ENCODE measurements at regions not wholly inside any gene's neighbourhood (a gene's known extent, or its start where the extent isn't known, plus 50 kb on each side); places are given as distances from the start of the nearest gene placed in this dataset.

GRCh38 chr12:39102474-39103209 lies 197.3 kb upstream of the CPNE8 start:
- H3F3A ChIP-seq (ENCODE audit: low read depth) = no peaks in the 10 kb centered on the region
- H3K27me3 ChIP-seq = no peaks in the 10 kb centered on the region
- Mint-ChIP-seq H3K36me3 (no peaks in the 10 kb centered on the region), H3K4me3 (no peak overlapping the region), H3K4me1 (no peaks in the 10 kb centered on the region), H3K9me3 (peaks cover 2% of the 10 kb centered on the region), H3K27ac (no peak overlapping the region), H3K27me3 (ENCODE audit: insufficient read depth, low read depth) (no peaks in the 10 kb centered on the region)
- no peaks in the 10 kb centered on the region for H3K4me1 ChIP-seq
- TF ChIP-seq EZH2phosphoT487 (IDR thresholded peaks at IDR 0.05) (no peak), EZH2 (IDR thresholded peaks at IDR 0.05) (no peak)
- no peak overlapping the region for H3K27ac ChIP-seq
- no peak overlapping the region for H3K9ac ChIP-seq
- H3K4me2 ChIP-seq = no peak overlapping the region
- no peaks in the 10 kb centered on the region for H4K20me1 ChIP-seq (ENCODE audit: low read depth)
- H2AFZ ChIP-seq (replicated peaks) = no peak overlapping the region
- no peaks in the 10 kb centered on the region for H3K36me3 ChIP-seq
- H3K9me3 ChIP-seq (ENCODE audit: low read depth) = no peaks in the 10 kb centered on the region
- H3K79me2 ChIP-seq (ENCODE audit: low read depth) = no peaks in the 10 kb centered on the region
- no peak for DNase-seq (ENCODE audit: low spot score)
- H3K4me3 ChIP-seq = no peak overlapping the region

- DNase-seq (ENCODE audit: low spot score) = no peak
- peak overlapping the region; percentile 63 for H2AFZ ChIP-seq (replicated peaks)
- H3K27ac ChIP-seq = no peak overlapping the region
- no peak overlapping the region for H3K27ac Mint-ChIP-seq
- no peak for TF ChIP-seq EZH2phosphoT487 (IDR thresholded peaks at IDR 0.05)
- no peak for TF ChIP-seq EZH2 (IDR thresholded peaks at IDR 0.05)
- TF ChIP-seq CTCF (IDR thresholded peaks at IDR 0.05) = peak; percentile 41
- no peak overlapping the region for H3K4me2 ChIP-seq
- H3K9me3 ChIP-seq (ENCODE audit: low read depth) = no peaks in the 10 kb centered on the region
- no peak overlapping the region for H3K4me3 Mint-ChIP-seq
- no peak overlapping the region for H3K4me3 ChIP-seq
- no peaks in the 10 kb centered on the region for H3K27me3 ChIP-seq
- H3K4me1 ChIP-seq = no peaks in the 10 kb centered on the region
- no peaks in the 10 kb centered on the region for H3F3A ChIP-seq (ENCODE audit: low read depth)
- no peaks in the 10 kb centered on the region for H3K27me3 Mint-ChIP-seq (ENCODE audit: insufficient read depth, low read depth)
- H3K79me2 ChIP-seq (ENCODE audit: low read depth) = no peaks in the 10 kb centered on the region
- no peaks in the 10 kb centered on the region for H3K9me3 Mint-ChIP-seq
- no peak overlapping the region for H3K9ac ChIP-seq
- H4K20me1 ChIP-seq (ENCODE audit: low read depth) = no peaks in the 10 kb centered on the region
- H3K36me3 ChIP-seq = no peaks in the 10 kb centered on the region
- H3K36me3 Mint-ChIP-seq = no peaks in the 10 kb centered on the region
- H3K4me1 Mint-ChIP-seq = no peaks in the 10 kb centered on the region
These were observed 190.4 kb upstream of the CPNE8 start for GRCh38 chr12:39095636-39096330.

GRCh38 chr12:39081910-39082309 lies 176.5 kb upstream of the CPNE8 start:
- H3K4me1 ChIP-seq = no peaks in the 10 kb centered on the region
- no peaks in the 10 kb centered on the region for H3K27me3 Mint-ChIP-seq (ENCODE audit: insufficient read depth, low read depth)

More at GRCh38 chr12:39081910-39082309, 176.5 kb upstream of the CPNE8 start:
- H3K79me2 ChIP-seq (ENCODE audit: low read depth) = no peaks in the 10 kb centered on the region
- H4K20me1 ChIP-seq (ENCODE audit: low read depth) = no peaks in the 10 kb centered on the region
- no peak overlapping the region for H3K4me3 Mint-ChIP-seq
- no peaks in the 10 kb centered on the region for H3K9me3 ChIP-seq (ENCODE audit: low read depth)
- H3K27me3 ChIP-seq = no peaks in the 10 kb centered on the region
- no peaks in the 10 kb centered on the region for H3K4me1 Mint-ChIP-seq
- no peak overlapping the region for H3K4me2 ChIP-seq
- no peaks in the 10 kb centered on the region for H3K36me3 ChIP-seq
- H3K9ac ChIP-seq = no peak overlapping the region
- H3K27ac ChIP-seq = no peak overlapping the region
- DNase-seq (ENCODE audit: low spot score) = no peak
- H2AFZ ChIP-seq (replicated peaks) = no peak overlapping the region
- no peak overlapping the region for H3K4me3 ChIP-seq
- no peak overlapping the region for H3K27ac Mint-ChIP-seq
- H3K9me3 Mint-ChIP-seq = no peaks in the 10 kb centered on the region
- H3F3A ChIP-seq (ENCODE audit: low read depth) = no peaks in the 10 kb centered on the region
- no peak for TF ChIP-seq EZH2phosphoT487 (IDR thresholded peaks at IDR 0.05)
- no peak for TF ChIP-seq EZH2 (IDR thresholded peaks at IDR 0.05)
- no peak for TF ChIP-seq CTCF (IDR thresholded peaks at IDR 0.05)
- no peaks in the 10 kb centered on the region for H3K36me3 Mint-ChIP-seq
